Dermis blood vessel endothelial cell (primary cell): ENCODE measurements at regions not wholly inside any gene's neighbourhood (a gene's known extent, or its start where the extent isn't known, plus 50 kb on each side); places are given as distances from the start of the nearest gene placed in this dataset.
"Not testable (repeated sequence)": the region's sequence is repeated elsewhere in the genome, so short reads cannot be mapped to it uniquely, and the experiment has no call there.

Experiments
- DNase-seq: peaks from one replicate; pipeline ENCODE4 v3.0.0; 2010

DNA sequence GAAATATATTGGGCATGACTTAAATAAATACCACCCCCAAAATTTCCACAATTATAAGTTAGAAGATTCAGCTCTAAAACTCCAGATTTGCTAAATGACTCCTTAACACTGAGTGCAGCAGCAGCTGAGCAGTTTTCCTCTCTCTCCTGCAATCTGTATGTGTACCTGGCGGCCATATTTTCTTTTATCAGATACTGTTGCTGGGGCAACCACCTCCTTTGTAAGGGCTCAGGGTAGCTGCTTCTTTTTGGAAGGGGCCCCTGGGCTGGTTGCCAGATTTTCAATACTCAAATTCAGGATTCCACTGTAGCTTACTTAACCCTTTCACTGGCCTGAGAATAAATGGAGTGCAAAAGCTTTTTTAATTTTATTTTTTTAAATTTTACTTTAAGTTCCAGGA is 197.0 kb downstream of the TAF11L14 start:
- no peak for DNase-seq

DNA sequence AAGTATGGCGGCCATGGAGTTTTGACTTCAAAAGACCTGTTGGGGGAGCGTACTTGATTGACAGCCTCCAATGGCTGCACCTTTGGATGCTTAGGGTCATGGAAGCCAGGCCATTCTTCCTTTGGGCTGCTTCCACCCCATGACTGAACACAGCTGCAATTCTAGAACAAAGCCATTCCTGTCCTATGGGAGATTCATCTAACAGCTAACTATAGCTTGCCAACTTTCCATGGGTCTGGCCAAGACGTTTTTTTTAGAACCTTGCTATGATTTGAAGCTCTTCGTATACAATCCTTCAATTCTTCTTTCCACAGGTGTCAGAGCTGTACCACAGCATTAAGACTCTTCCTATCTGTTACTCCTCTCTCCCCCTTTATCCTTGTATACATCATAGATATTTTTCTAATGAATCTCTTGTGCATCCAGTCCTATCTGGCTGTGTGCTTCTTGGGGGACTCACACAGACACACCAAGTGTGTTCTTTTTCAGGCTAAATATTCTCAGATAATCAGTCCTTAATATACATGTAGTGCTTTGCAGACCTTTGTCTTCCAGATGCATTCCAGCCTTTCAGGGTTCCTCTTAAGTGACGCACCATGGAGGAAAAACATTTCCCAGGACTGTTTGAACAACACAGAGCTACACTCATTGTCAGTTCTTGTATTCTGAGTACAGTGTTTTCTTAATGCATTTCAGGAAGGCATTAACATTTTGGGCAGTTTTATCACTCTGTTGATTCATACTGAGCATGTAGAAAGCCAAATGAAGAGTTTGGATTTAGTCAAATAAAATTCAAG is 198.9 kb downstream of the TAF11L14 start:
- DNase-seq: no peak

DNA sequence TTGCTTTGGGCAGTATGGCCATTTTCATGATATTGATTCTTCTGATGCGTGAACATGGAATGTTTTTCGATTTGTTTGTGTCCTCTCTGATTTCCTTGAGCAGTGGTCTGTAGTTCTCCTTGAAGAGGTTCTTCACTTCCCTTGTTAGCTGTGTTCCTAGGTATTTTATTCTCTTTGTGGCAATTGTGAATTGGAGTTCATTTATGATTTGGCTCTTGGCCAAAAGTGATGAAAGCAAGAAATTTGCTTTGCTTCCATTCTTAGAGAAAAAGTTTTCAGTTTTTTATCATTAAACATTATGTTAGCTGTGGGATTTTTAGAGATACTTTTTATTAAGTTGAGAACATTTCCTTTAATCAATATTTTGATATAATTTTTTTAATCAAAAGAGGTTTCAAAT is 203.5 kb downstream of the TAF11L14 start:
- no peak for DNase-seq

DNA sequence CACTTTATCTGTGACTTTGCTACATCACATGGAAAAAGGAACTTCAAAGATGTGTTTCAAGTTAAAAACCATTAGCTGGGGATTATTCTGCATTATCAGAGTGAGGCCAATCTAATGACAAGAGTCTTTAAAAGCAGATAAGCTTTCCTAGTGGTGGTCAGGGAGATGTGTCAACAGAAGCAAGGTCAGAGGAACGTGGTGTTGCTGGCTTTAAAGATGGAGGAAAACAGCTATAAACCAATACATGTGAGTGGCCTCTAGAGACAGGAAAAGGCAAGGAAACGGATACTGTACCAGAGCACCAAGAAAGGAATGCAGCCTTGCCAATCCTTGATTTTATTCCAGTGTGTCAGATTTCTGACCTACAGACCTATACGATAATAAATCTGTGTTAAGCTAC is 204.2 kb downstream of the TAF11L14 start:
- no peak for DNase-seq

DNA sequence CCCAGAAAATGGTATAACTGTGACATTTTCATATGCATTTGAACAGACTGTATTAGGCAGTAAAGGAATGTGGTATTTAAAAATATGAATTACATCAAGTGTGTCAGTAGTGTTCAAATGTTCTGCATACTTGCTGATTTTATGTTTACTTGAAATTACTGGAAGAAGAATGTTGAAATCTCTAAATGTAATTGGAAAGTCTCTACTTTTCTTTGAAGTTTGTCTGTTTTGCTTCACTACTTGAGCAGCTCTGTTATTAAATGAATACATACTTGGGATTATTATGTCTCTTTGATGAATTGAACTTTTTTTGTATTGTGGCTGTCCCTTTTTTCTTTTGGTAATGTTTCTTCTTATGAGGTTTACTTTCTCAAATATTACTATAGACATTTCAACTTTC is 205.6 kb downstream of the TAF11L14 start:
- DNase-seq: no peak

DNA sequence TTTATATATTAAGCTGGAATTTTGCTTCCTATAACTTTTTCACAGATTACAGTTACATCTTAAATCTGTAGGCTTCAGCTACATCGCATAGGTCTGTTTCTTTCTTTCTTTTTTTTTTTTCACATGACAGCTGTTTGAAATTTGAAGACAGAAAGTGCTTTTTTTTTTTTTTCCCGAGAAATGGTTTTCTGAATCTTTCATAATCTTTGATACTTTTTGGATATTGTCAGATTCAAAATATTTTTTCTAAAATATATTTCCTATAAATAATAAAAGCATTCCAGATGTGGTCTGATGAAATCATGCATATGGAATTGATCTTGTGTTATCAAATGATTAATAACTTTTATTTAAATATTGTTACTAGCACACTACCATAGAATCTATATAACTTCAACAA is 212.2 kb downstream of the TAF11L14 start:
- DNase-seq: no peak

DNA sequence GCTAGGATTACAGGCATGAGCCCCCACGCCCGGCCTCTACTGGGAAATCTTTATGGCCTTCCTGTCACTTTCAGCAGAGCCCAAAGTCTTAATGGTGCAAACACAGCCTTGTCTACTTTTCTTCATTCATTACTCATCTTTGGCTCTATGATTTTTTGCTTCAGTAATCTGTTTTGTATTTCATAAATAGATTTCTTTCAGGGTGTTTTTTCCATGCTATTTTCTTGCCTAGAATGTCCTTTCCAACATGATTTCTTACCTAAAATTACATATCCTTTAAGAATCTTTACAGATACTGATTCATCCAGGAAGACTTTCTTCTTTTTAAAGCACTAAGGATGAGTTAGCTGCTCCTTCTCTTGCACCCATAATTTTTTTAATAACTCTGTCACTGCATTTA is 213.0 kb downstream of the TAF11L14 start:
- DNase-seq: no peak

DNA sequence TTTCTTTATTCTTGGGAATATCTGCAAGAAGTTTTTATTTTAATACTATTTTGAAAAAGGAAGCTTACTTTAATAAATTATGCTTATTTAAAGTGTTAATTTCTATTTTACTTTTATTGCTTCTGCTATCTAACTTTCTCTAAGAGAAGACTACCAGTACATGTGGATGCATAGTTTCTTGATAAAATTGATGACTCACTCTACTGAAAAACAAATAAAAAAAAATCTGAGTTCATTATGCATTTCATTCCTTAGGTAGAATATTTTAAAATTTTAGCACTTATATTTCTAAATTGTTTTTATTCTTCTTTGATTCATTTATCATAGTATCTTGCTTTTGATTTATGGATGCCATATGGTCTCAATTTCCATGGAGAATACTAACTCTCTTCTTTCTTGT is 217.9 kb downstream of the TAF11L14 start:
- DNase-seq: no peak

DNA sequence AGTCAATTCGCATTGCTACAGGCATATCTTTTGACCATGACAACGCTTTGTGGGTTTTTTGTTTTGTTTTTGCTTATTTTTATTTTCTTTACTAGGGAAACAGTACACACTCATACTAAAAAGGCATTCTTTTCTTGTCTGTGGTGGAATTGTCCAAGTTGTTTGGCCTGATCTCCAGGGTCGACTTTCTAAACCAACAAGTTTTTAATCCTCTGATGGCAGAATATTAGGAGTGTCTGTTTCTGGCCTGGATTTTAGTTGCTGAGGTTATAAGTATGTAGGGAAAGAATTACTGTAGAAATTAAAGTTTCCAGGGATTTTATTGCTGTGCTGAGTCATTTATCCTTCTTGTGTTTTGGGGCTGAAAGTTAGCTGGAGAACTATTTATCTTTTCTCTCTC is 218.5 kb downstream of the TAF11L14 start:
- no peak for DNase-seq

DNA sequence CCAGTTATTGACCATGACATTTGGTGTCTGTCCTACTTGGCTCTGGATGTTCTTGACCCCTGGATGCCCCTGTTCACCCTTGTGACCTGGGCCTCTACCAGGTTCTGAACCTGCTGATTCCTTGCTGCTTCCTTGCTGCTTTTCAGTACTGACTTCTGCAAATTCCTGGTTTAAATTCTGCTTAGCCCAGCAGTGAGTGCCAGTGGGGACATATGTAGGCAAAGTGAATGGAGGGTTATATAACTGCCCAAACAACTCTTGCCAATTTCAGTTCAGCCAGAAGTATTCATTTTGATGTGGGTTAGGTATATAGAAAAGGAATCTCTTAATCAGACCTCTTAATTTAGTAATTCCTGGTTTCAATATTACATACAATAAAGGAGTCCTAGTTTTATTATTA is 220.6 kb downstream of the TAF11L14 start:
- DNase-seq: no peak

DNA sequence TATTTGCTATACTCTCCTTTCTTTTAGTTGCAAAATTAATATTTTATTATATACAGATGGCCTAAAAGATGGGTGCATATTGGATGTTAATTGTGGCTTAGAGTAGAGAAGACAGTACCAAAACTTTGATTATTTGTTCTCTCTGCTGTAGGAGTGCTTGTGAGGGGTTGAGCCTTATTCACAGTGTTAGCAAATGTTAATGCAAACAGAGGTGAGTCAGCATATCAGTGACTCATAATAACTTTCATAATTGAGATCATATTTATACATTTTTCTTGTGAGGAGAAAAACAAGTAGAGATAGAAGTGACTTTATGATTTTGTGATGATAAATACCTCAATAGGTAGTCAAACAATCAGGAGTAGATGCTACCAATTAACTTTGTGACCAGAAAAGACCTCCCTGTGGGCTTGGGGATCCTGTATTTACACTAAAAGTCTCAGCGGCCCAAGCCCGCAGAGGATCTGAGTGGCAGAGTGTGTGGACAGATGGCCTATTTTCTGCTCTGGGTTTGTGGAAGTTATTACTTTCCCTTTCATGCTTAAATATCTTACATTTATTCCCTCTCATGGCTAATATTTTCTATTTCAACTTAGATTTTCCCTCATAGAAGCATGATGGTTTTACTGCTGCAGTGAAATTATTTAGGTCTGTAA is 226.5 kb downstream of the TAF11L14 start:
- DNase-seq: no peak

DNA sequence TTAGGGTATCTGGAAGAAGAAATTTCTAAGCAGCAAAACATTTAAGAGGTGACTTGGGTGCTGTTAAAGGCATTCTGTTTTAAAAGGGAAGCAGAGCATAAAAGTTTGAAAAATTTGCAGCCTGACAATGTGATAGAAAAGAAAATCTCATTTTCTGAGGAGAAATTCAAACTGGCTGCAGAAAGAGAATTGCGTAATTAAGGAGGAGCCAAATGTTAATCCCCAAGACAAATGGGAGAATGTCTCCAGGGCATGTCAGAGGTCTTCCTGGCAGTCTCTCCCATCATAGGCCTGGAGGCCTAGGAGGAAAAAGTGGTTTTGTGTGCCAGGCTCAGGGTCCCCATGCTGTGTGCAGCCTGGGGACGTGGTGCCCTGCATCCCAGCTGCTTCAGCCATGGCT is 230.6 kb downstream of the TAF11L14 start:
- not testable (repeated sequence) for DNase-seq

DNA sequence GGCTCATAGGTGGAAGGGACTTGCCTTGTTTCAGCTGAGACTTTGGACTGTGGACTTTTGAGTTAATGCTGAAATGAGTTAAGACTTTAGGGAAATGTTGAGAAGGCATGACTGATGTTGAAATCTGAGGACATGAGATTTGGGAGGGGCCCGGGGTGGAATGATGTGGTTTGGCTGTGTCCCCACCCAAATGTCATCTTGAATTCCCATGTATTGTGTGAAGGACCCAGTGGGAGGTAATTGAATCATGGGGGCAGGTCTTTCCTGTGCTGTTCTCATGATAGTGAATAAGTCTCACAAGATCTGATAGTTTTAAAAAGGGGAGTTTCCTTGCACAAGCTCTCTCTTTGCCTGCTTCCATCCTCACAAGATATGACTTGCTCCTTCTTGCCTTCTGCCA is 231.7 kb downstream of the TAF11L14 start:
- DNase-seq: not testable (repeated sequence)

DNA sequence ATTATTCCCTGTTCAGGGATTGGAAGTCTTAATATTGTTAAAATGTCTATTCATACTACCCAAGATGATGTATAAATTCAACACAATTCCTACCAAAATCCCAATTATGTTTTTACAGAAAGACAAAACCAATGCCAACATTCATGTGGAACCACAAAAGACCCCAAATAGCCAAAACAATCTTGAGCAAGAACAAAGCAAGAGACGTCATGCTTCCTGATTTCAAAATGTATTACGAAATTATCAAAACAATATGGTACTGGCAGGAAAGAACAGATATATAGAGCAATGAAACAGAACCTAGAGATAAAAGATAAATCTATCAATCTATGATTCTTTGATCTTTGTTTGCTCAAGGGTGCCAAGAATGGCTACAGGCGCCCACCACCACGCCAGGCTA is 237.9 kb downstream of the TAF11L14 start:
- DNase-seq: no peak

DNA sequence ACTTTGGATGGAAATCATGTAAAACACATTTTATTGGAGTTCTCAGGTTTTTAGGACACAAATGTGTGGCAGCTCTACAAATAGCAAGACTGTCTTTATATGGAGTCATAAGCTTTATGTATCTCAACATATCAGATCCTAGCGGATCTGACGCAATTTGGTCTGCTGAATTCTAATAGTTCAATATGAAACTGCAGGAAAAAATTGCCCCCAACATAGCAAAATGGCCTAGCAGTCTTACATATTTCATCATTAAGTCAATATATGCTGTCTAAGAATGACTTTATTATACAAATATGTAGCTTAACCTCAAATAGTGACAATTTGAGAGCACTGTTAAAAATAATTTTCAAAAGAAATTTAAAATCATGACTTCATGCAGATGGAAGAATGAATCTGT is 244.3 kb downstream of the TAF11L14 start:
- DNase-seq: no peak

DNA sequence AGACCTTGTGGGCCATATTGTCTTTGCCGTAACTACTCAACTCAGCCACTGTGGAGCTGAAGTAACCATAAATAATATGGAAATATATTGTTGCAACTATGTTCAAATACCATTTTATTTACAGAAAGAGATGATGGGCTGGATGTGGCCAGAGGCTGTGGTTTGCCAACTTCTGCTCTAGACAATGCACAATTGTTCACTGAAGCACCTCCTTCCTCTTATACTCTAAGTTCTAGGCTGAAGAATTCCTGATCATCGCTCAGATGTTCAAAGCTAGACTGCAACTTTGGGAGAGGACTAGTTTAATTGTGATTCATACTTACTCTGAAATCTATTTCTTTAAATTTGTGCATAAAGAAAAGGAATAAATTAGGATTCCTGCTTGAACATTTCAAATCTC is 245.0 kb downstream of the TAF11L14 start:
- DNase-seq: no peak

DNA sequence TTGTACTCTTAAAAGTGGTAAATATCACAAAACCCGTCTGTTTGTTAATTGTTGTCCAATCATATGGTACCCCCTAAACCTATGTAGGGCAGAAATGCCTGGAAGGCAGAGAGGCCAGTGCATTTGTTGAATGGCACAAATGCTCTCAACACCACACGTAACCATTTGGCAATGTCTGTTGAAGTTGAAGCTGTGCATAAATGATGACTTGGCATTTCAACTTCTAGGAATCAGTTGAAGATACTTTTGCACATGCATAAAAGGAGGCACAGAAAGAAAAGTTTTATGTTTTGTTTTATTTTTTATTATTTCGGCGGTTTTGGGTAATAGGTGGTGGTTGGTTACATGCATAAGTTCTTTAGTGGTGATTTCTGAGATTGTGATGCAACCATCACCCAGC is 246.6 kb downstream of the TAF11L14 start:
- DNase-seq: no peak

DNA sequence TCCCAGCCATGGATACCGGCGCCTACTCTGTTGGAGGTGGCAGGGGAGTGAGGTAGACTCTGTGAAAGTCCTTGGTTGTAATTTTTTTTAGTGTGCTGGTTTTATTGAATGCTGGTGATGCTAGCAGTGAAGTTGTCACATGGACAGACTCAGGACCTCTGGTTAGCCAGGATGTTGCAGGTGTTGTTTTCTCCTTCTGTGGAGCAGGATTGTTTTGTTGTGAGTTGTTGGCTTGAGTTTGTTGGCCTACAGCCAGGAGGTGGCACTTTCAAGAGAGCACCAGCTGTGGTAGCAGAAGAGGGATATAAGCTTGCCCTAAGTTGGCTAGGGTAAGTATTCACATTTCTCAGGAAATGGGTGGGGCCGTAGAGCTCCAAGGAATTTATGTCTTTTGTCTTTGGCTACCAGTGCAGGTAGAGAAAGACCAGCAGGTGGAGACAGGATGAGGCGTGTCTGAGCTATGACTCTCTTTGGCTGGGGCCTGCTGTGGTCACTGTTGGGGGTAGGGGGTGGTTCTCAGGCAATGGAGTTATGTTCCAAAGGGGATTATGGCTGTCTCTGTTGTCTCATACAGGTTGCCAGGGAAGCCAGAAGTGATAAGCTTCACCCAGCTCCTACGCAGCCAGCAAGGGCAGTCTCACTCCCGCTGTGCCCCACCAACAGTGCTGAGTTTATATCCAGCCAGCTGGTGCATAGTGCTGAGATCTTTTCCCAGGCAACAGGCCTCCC is 248.7 kb downstream of the TAF11L14 start:
- DNase-seq: no peak

DNA sequence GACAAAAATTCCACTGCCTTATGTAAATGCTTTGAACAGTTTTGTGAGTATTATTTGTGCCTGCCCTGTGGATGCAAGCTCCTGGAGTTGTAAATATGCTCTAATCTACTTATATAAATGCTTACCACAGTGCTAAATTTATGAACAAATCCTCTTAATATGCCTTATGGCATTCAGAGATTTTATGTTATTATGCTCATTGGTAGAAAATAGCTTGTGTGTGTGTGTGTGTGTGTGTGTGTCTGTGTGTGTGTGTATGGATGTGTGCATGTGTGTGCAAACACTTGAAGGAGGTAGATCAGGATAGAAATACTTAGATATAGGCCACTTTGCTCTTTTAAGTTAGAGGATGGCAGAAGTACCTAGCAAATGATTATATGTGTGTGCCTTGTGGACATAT is 253.9 kb downstream of the TAF11L14 start:
- DNase-seq: no peak

DNA sequence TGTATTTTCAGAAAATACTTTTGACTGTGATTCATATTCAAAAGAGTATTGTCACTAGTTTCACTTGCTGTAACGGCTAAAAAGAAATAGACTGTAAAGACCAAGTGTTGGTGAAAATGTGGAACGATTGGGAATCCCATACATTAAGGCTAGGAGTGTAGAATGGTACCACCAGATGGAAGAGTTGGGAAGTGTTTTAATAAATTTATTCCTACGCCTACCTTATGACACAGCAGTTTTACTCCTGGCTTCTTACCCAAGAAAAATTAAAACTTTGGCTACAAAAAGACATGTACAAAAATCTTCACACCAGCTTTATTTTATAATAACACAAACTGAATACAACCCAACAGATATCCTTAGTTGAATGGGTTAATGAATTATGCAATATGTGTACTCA is 256.2 kb downstream of the TAF11L14 start:
- no peak for DNase-seq

DNA sequence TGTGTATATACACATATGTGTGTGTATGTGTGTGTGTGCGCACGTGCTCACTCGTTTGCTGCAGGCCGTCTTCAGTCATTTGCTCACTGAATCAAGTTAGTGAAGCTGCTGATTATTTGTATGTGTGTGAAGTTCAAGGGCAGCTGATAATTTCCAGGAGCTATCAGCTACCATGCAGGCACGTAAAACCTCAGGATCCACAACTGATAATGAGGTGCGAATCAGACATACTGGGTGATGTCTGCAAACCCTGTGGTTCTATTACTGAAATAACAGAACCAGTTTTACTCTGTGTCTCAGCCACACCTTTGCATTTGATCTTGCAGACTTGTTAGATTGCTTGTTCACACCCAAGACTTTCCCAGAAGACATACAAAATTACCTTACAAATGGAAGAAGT is 257.6 kb downstream of the TAF11L14 start:
- no peak for DNase-seq

DNA sequence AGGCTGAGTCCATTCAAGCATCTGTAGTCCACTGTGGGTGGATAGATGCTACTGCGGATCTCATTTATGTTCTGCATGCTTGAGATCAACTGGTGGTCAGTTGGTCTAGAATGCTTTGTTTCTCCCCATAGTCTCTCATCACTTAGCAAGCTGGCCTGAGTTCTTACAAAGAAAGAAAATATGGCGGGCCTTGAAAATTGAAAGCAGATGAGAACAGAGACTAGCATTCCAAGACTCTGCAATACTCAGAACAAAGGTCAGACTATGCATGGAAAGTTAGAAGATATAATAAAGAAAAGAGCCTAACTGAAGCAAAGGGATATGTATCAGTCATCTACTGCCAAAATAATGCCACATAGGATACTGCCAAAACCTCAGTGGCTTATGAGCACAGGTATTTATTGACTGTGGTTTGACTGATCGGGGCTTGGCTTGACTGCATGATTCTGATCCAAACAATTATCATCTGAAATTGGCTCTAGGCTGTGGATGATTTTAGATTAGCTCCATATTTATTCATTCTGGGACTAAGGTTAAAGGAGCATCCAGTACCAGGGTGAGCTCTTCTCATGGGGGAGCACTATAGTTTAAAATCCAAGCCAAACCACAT is 258.9 kb downstream of the TAF11L14 start:
- no peak for DNase-seq

DNA sequence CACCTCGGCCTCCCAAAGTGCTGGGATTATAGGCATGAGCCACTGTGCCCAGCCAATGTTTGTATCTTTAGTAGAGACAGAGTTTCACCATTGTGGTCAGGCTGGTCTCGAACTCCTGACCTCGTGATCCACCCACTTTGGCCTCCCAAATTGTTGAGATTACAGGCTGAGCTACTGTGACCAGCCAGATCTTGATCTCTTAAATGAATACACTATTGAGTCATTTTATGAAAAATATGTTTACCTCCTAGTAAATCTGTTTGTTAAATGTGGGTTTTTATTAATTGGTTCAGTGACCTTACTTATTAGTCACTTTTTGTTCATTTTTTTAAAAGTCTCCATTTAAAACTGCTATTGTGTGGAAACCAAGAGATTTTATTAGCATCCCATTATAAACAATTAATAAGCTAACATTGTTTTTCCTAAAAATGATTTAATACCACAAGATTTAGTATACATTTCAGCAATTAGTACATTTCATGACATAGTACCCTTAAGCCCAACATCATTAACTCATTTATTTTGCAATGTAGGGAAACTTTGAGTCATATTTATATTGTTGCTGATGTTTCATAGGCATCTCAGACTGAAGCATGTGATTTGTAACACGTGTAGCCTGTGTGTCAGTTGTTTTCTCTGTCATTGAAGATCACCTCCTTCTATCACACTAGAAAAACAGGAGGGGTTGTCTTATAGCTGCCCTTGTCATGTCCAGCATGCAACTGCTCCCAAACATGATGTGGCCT is 261.2 kb downstream of the TAF11L14 start:
- DNase-seq: no peak
